ENCODE measurements at regions not wholly inside any gene's neighbourhood (a gene's known extent, or its start where the extent isn't known, plus 50 kb on each side); places are given as distances from the start of the nearest gene placed in this dataset.
A peak's percentile ranks its signal among the peaks of the same experiment; 100 is the strongest.

- no peak for DNase-seq
- intact Hi-C loops (cut with DNase I), result no loop called here
- no peak overlapping the region for H3K4me3 ChIP-seq
- peak overlapping the region; percentile 56 for H3K27ac ChIP-seq
- no peaks in the 10 kb centered on the region for H3K36me3 ChIP-seq
- H3K4me1 ChIP-seq, result peaks cover 10% of the 10 kb centered on the region
- no peaks in the 10 kb centered on the region for H3K27me3 ChIP-seq
- TF ChIP-seq CTCF (IDR thresholded peaks at IDR 0.05), result no peak
- ATAC-seq, result no peak
- H3K9me3 ChIP-seq, result no peaks in the 10 kb centered on the region
These were observed 1034.1 kb downstream of the MCTP2 start for GRCh38 chr15:95265419-95265997.

DNA sequence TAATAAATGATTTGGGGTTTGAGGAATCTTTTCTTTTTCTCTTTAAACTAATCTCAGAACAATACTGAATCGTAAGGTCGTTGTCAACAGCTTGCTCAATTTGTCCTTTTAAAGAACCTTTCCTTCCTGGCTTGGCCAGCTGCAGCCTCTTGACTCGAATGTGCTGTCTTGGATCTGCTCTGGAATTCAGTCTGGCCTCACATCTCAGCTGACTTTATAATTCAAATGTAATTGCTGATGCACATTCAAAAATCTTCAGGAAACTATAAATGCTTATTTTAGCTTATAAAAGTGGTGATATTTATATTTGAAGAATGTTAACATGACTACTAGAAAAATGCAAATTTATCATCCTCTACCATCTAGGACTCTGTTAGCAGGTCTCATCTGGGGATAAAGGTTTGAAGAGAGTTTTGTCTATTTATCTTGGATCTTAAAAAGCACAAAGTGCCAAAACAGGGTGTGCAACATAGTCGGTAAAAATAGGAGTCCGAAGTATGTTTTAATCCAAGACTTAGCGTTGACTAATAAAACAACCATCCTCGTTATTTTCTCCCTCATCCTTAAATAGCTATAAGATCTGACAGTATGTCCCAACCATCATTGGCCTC lies 1035.2 kb downstream of the MCTP2 start:
- Histone ChIP-seq H3K27ac (peak overlapping the region; percentile 56), H3K9me3 (no peaks in the 10 kb centered on the region), H3K4me1 (peaks cover 10% of the 10 kb centered on the region), H3K36me3 (no peaks in the 10 kb centered on the region), H3K27me3 (no peaks in the 10 kb centered on the region), H3K4me3 (no peak overlapping the region)
- no peak for DNase-seq
- no peak for ATAC-seq
- intact Hi-C loops (cut with DNase I), result no loop called here
- TF ChIP-seq CTCF (IDR thresholded peaks at IDR 0.05), result no peak

DNA sequence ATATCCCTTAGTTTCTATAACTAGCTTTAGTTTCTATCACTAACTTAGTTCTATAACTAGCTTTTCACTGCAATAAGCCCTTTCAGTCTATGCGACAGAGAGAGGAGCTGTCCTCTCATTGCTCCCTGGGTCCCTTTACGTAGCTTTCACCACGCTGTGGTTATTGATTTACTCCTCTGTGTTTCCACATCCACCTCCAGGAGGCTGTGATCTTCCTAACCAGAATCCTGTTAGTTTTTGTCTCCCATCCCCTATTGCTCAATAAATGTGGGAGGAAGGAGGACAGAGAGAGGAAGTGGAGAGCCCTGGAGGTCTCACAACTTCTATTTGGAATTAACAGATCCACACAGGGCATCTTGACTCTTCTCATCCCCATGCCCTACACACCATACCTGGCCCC lies 1036.1 kb downstream of the MCTP2 start:
- Histone ChIP-seq H3K4me3 (no peak overlapping the region), H3K27ac (peak overlapping the region; percentile 51), H3K9me3 (no peaks in the 10 kb centered on the region), H3K27me3 (no peaks in the 10 kb centered on the region), H3K4me1 (peaks cover 10% of the 10 kb centered on the region), H3K36me3 (no peaks in the 10 kb centered on the region)
- intact Hi-C loops (cut with DNase I), result no loop called here
- DNase-seq (no peak), ATAC-seq (no peak)
- TF ChIP-seq CTCF (IDR thresholded peaks at IDR 0.05), result no peak

DNA sequence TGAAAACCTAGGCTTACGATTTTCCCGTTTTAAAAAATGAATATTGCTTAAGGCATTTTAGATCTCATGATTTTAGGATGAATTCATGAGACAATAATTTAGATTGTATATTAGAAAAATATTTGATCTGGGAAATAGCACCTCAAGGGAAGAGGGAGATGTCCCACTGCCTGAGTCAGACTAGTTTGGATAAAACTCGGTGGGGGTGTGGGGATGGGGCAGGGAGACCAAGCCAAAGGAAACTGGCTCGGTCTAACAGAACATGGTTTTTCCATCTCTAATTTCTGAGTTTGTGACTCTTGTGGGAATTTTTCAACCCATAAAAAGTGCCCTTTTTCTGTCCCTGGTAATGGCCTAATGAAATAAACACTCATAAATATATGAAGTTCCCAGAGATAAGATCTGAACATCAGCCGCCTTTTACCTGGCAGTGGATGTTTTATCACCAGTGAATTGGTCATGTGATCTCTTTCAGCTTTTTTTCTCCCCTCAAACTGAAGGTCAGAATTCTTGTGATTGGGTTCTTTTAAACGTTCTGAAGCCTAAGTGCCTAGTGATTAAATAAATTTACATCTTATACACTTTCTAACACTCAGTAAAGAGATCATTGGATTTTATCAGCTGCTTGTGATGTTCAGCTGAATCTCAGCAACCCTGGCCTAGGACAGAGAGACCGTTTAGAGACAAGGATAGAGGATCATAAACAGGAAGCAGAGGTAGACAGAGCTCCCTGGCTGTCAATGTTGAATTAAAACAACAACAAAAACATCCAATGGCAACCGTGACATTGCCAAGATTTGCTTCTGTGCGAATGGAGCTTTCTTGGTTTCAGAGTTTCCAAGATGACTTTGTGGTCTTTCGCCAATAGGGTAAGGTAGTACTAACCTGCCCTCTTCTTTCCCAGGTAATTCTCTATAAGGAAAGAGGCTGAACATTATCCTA lies 1038.2 kb downstream of the MCTP2 start:
- H3K4me3 ChIP-seq, result no peak overlapping the region
- H3K9me3 ChIP-seq, result no peaks in the 10 kb centered on the region
- intact Hi-C loops (cut with DNase I), result no loop called here
- no peaks in the 10 kb centered on the region for H3K36me3 ChIP-seq
- ATAC-seq, result no peak
- H3K4me1 ChIP-seq, result peaks cover 10% of the 10 kb centered on the region
- no peaks in the 10 kb centered on the region for H3K27me3 ChIP-seq
- TF ChIP-seq CTCF (IDR thresholded peaks at IDR 0.05), result no peak
- DNase-seq, result no peak
- H3K27ac ChIP-seq, result no peak overlapping the region

- no peak for DNase-seq
- H3K4me1 ChIP-seq, result no peaks in the 10 kb centered on the region
- no peak for ATAC-seq
- no peak for TF ChIP-seq CTCF (IDR thresholded peaks at IDR 0.05)
- no peaks in the 10 kb centered on the region for H3K9me3 ChIP-seq
- no peak overlapping the region for H3K4me3 ChIP-seq
- no peaks in the 10 kb centered on the region for H3K27me3 ChIP-seq
- intact Hi-C loops (cut with DNase I), result no loop called here
- no peaks in the 10 kb centered on the region for H3K36me3 ChIP-seq
- H3K27ac ChIP-seq, result no peak overlapping the region
These were observed 1042.7 kb downstream of the MCTP2 start for GRCh38 chr15:95274101-95274500.
